Renal pelvis (tissue), 1 donor: ENCODE measurements at regions not wholly inside any gene's neighbourhood (a gene's known extent, or its start where the extent isn't known, plus 50 kb on each side); places are given as distances from the start of the nearest gene placed in this dataset.

Experiments used
- DNase-seq: peaks from one replicate; pipeline ENCODE4 v3.0.0-alpha.2; 2013

DNA sequence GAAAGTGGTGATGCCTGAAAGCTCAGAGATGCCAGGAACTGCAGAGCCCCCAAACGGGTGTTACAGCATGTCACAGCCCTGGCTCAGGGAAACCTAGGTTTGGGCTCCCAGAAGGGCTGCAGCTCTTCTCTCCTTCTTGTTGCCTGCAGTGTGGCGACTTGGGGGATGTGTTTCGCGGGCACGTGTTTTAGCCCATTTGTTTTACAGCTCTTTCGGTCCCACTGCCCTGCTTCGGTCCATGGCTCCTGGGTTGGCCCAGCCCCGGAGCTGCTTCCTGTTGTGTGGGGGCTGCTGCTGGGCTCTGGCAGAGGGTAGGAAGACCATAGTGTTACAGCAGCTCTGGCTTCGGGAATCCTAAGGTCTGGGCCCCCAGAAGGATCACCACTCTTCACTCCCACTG, 222.9 kb upstream of the RIOK2 start:
- DNase-seq: no peak

DNA sequence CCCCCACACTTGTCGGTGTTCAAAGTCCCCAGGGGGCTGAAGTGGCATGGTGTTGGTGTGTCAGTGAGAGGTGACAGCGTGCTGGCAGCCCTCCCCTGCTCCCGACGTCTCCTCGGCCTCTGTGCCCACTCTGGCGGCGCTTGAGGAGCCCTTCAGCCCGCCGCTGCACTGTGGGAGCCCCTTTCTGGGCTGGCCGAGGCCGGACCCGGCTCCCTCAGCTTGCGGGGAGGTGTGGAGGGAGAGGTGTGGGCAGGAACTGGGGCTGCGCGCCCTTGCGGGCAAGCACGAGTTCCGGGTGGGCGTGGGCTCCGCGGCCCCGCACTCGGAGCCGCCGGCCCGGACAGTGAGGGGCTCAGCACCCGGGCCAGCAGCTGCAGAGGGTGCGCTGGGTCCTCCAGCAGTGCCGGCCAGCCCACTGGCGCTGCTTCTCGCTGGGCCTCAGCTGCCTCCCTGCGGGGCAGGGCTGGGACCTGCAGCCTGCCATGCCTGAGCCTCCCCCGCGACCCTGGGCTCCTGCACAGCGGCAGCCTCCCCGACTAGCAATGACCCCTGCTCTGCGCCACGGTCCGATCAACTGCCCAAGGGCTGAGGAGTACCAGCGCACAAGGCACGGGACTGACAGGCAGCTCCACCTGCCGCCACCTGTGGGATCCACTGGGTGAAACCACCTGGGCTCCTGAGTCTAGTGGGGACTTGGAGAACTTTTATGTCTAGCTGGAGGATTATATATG, 224.1 kb upstream of the RIOK2 start:
- no peak for DNase-seq

DNA sequence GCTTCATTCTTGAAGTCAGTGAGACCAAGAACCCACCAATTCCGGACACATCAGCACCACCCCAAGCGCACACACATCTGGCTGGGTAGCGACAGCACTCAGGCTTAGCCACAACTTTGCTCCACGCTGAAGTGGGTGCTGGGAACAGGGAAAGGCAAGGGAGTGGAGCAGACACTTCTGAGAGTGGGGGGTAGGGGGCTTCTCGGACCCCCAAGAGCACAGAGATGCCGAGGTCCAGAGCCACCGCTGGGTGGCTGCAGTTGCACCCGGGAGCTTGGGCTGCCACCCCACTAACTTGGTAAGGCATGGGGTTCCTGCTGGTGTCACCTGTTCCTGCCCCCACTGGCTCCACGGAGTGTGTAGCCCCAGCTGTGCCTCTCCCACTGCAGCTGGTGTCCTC, 225.3 kb upstream of the RIOK2 start:
- DNase-seq: no peak

DNA sequence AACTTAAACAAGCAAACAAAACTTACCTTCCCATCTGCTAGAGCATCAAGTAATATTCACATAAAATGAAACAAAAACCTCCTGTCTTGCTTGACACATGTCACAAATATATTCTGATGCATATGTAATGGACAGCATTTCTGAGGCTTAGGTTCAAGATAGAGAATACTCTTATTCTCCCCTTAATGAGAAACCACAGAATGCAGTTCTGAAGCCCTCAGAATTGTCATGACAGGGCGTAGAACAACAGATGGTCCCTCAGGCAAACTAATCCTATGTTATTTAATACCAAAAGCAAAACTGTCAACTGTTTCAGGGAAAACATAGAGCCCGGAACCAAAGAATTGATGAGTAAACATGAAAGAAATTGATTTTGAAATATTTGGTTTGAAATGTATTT, 229.9 kb upstream of the RIOK2 start:
- DNase-seq: no peak

DNA sequence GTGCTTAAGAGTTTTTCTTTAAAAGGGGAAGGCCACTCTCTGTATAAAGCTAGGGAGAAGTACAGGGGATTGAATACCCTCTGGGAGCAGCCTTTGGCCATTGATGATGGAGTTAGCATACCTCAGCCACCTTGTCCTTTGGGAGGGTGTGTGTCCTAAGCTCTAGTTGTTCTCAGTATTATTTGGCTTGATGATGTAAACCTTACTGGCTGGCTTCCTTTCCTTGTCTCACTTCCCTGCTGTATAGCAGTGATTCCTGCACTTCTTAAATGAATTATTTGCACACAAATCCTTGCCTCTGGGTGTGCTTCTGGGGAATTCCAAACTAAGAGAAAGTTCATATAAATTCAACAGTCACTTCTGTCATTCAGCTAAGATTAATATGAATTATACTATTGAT, 234.9 kb upstream of the RIOK2 start:
- no peak for DNase-seq

DNA sequence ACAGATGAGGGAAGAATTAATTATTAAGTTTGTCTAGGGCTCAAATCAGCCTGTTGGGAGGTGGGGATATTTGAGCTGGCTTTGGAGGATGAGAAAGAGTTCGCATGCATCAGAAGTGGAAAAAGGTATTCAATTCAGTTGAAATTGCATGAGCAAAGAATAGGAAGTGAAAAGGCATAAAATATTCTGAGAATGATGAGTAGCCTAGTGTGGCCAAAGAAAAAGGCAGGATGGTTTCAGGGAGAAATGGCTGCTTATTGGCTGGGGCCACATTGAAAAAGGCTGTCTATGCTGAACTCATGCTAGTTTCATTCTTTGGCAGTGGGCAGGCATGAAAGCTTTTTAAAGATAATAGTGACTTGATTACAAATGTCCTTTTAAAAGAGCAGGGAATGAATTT, 235.4 kb upstream of the RIOK2 start:
- DNase-seq: no peak

DNA sequence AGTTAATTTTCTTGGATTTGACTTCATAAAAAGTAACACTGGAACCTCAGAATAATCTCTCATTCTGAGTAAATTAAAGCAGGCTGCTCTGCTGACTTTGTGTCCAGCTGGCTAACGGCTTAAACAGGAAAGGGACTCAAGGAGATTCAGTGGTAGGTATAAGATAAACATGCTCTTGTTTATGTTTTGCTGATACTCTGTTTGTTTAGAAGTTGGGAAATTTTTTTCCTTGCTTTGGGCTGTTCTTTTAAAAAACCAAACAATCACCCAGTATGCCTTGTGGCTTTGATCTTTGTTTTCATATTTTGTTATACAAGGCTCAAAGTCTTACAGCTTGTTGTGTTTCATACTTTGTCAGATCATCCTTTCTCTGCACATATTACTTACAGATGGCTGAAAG, 237.6 kb upstream of the RIOK2 start:
- no peak for DNase-seq

DNA sequence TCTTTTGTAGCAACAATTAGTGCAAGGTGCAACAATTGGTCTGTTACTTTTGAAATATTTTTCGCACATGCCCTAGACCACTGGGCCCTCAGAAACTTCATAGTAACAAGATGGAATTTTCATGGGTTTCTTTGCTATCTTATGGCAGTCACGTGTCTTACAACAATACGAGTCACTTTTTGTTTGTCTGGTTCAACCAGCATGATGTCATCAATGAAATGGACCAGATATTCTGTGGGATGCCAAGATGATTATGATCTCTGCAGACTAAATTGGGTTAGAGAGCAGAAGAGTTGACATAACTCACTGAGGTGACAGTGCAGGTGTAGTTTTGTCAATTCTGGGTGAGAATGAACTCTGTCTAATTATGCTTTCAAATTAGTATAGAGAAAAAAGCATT, 239.6 kb upstream of the RIOK2 start:
- DNase-seq: no peak

DNA sequence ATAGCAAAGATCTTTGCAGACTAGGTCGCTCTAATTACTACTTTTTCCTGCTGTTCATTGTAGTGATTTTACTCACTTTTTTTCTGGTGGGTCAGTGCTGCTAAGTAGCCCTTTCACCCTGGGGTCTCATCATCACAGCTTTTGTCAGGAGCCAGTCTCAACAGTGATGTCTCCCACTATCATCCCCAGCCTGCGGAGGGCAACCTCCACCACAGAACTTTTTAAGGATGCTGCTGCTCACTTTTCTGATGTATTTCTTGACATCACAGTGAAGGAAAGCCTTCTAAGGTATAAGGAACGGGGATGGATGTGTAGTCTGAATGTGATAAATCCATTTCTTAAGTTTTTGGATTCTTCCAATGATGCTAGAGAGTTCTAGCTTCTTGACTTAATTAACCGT, 242.5 kb upstream of the RIOK2 start:
- DNase-seq: no peak

DNA sequence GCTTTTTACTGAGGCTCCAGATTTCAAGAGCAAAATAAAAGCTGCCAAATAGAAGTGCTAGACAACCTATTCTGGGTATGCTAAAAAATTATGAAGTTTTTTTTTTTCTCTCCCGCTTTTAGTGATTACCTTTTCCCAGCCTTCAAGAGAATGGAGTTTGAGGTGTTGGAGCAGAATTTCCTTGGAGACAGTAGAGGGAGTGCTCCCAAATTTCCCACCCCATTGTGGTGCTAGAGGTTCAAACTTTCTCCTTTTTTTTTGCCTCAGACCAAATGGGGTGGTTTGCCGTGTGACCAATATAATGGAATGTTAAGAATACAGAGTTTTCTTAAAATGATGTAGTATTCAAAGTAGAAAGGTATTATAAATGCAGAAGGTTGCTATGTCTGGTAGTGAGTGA, 244.2 kb upstream of the RIOK2 start:
- no peak for DNase-seq

DNA sequence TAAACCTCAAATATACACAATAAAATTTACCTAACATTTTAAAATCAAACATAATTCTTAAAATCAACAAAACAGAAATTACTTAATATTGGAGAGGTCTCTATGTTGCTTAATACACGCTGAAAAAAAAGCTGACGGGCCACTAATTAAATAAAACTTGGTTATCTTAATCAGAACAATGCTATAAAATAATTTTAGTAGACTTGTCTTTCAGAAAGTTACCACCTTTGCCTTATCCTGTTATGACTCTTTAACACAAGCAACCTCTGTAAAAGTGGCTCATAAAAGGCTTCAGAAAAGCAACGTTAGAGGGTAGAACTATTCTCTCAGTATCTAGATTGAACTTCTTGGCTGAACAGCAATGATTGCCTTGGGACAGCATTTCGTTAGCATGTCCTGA, 251.0 kb upstream of the RIOK2 start:
- no peak for DNase-seq

DNA sequence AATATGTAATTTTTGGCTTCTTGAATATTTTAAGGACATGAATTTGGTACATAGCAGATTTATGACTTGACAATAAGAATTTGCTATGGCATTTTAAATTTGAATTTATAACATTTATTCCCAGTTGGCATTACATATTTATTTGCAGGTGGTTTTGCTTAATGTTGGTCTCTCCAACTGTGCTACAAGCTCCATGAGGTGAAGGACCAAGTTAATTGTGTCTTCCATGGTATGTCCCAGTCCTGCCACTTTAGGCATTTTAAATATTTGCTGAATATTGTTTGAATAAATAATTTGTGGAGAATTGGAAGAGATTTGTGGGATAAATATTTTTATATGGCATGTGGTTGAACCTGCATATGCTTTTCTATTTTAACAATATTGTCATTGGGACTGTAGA, 253.4 kb upstream of the RIOK2 start:
- DNase-seq: no peak

DNA sequence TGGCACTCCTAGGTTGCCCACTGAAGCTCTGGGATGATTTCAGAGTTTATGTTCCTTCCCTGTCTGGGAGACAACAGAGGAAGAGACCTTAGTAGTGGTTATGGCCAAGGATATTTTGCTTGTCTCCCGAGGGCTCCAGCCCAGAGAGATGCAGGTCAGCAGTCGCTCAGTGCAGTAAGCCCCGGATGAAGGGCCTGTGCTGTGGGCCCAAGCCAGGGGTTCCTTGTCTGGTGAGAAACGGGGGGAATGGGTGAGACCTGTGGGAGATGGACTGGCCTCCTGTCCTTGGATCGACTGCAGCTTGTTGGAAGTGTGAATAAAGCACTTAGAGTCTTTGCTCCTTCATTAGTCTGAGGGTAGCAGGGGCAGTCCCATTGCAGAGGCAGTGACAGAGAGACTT, 260.7 kb upstream of the RIOK2 start:
- no peak for DNase-seq

DNA sequence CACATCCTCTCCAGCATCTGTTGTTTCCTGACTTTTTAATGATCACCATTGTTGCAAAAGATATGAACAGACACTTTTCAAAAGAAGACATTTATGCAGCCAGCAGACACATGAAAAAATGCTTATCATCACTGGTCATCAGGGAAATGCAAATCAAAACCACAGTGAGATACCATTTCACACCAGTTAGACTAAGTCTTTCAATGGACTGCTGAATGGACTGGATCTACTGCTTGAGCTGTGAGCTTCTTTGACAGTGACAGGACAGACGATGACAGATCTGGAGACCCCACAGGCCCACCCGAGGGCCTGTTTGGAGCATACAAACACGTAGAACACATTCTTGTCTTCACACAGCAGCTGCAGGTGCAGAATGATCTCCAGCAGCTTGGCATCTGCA, 266.1 kb upstream of the RIOK2 start:
- no peak for DNase-seq

DNA sequence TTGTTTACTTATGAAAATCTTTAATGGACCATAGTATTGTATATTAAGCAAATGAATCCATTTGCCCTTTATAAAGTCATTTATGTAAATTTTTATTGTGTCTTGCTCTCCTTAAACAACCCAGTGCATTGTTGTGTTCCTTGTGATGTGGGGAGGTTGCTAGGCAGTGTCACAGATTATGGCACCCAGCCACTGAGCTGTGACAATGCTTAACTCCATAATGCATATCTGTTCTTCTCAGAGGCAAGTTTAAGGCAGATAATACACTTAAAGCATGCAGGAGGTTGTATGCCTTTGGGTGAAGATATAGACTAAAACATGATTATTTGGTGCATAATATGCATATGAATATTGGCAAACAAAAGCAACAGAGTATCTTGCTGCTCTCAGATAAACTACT, 269.6 kb upstream of the RIOK2 start:
- peak; percentile 16 for DNase-seq

DNA sequence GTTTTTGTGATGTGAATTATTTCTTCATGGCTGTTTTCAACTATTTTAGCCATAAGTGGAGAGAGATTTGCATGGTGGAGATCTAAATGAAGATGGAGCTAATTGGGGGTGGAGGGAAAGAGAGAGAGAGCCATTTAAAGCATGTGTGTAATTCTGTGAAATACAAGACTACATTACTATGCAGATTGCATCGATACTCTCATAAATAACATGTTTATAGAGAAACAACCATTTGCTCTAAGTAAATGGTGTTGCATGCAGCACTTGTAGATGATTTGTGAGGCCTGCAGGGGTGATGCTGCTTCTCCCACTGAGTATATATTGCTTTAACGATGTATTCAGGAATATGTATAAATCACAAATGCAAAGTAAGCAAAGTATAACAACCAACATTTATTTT, 270.2 kb upstream of the RIOK2 start:
- DNase-seq: no peak

DNA sequence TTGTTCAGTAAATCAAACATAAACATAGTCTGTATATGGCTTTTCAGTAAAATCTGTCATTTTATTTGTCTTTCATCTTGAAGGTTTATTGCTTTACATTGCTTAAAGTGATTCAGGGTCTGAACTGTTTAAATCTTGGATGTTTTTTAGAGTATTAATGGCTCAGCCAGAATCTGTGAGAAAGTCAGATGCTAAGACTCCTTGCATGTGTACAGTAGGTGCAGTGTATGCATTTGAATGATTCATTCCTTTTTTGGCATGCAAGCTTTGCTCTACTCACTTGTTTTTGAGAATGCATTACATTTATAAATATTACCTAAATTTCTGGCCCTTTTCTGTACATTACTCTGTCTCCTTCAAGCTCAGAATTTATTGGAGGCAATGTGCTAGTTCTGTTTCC, 271.0 kb upstream of the RIOK2 start:
- no peak for DNase-seq

DNA sequence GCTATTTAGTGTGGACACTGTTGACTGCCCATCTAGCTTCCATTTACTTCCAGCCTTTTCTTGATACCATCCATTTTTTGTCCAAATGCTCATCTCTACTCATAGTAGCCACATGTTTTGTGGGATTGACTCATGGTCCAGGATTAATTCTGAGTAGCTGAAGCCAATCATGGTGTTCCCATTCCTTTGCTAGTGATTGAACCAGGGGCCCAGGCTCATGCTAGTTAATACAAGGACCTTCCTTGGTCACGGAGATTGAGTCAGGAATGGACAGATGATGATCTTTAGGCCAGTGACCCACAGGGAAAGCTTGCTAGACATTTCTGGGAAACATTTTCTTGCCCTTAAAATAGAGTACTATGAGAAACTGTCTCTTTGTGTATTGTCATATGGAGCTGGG, 272.9 kb upstream of the RIOK2 start:
- no peak for DNase-seq

DNA sequence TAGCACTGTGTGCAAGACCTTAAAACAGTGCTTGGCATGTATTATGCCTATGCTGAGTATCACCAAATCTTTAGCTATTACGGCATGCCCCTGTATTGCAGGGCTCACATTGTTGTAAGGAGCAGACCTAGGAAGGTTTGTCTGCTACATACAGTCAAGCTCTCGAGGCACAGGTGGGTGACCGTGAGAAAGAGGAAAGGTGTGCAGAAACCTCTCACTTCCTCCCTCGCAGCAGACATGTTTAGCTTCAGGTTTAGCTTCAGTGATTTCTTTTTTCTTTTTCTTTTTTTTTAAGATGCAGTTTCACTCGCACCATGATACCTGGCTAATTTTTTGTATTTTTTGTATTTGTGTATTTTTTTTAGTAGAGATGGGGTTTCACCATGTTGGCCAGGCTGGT, 275.8 kb upstream of the RIOK2 start:
- no peak for DNase-seq

DNA sequence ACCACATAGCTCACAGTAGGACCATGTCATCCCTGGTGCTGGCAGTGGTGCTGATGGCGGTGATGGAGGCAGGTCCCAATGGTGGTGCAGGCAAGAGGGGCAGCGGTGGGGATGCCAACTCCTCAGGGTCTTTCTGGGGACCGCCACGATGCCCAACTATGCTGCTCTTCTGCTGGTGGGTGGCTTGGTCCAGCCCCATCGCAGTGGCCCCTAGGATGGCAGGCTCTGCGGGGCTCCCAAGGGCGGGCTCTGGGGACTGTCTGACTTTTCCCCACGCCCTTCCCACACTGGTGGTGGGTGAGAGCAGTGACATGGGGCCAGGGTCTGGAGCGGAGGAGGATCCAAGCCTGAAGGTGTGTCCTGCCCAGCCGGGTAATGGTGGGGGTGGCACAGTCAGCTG, 288.9 kb upstream of the RIOK2 start:
- no peak for DNase-seq

DNA sequence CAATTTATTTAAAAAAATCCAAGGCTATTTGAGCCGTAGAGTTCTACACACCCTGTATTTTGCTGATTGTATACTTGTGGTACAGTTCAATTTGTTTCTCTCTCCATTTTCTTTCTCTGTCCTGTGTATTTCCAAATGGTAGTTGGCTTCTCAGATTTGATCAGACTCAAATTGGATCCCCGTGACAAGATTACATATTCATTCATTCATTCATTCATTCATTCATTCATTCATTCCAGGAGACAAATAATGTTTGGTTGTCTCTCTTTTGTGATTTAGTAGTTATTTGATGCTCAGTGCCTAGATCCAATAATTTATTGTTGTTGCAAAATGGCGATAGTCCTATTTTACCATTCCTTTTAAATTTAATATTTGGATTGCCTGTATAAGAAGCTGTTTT, 292.8 kb upstream of the RIOK2 start:
- no peak for DNase-seq

DNA sequence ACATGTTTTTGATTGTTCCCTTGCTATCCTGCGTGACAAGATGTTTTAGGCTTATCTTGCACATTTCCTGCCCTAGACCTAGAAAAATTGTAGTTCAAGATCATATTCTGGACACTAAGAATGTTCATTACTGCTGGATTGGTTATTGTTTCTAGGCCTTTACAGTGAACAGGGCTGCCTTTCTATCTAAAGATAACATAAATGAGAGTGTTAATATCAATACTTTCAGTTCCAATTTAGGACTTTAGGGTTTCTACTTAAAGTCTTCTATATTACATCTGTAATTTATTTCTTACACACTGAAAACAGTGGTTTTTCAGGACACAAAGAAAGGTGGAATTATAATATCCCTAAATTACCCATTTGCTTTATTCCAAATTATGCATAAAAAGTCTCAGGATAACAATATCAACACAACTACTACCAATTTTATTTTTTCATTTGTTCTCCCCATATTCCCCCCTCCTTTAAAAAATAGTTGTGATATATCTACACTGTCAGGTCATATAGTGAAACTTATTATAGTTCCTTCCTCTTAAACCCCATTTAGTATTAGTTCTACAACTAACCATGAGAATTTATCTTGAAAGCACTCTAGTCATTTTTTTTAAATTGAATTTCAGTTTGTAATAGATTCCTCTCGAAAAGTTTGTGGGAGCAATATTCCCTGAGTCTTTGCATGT, 293.9 kb upstream of the RIOK2 start:
- DNase-seq: no peak

DNA sequence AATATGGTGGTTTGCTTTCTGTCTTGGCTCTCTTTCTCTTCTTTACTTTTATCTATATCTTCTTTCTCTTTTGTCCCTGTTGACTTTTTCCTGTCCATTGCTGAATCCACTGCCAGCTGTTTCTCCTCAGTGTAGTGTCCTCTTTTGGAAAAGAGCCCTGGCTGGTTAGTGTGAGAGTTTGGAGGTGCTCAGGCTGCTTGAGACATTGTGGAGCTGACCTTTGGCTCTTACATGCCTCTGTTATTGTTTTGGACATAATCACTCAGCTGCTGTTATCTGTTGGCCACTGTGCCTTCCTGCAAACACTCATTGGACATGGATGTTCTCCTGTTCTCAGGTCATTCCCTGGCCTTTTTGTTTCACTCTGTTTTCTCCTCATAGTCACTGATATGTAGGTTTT, 295.4 kb upstream of the RIOK2 start:
- DNase-seq: no peak

DNA sequence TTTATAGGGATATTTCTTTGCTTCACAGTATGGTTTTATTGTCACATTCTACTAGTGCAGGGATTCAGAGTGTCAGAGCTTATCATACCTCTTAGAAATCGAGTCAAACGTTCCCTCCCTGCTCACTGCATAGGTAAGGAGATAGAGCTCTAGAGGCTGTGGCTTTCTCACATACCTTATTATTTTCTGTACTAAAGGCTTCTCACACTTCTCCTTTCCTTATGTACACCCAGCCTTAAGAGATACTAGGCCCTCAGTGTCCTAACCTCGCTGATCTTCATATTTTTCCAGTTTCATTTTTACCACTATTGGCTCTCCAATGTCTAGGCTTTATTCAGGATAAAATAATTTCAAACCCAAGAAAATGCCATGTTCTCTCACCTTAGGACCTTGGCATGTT, 297.3 kb upstream of the RIOK2 start:
- no peak for DNase-seq
